GM06990 (cell line): ENCODE measurements at regions not wholly inside any gene's neighbourhood (a gene's known extent, or its start where the extent isn't known, plus 50 kb on each side); places are given as distances from the start of the nearest gene placed in this dataset.
A peak's percentile ranks its signal among the peaks of the same experiment; 100 is the strongest.

Experiments used
- DNase-seq: peaks from one replicate; pipeline ENCODE4 v3.0.0-alpha.2; 2011; ENCODE audit not compliant: insufficient read length; ENCODE audit errors: extremely low read depth
- H3K27me3 ChIP-seq: replicated peaks from 2 replicates; pipeline ENCODE4 v1.6.0; 2011; ENCODE audit warnings: low read length; ENCODE audit not compliant: control insufficient read depth, insufficient read depth
- H3K36me3 ChIP-seq: 2 replicates; pipeline ENCODE4 v1.5.1; 2011; ENCODE audit warnings: low read length; ENCODE audit not compliant: control insufficient read depth, insufficient read depth
- H3K4me3 ChIP-seq: replicated peaks from 2 replicates; pipeline ENCODE4 v1.5.1; 2011; ENCODE audit warnings: low read depth, mild to moderate bottlenecking, control low read depth, low read length
- CTCF ChIP-seq: IDR thresholded peaks from 2 replicates; pipeline ENCODE4 v1.5.1; 2011; ENCODE audit warnings: low read length, control low read depth, mild to moderate bottlenecking, inconsistent platforms; ENCODE audit not compliant: insufficient read depth, poor library complexity, severe bottlenecking

DNA sequence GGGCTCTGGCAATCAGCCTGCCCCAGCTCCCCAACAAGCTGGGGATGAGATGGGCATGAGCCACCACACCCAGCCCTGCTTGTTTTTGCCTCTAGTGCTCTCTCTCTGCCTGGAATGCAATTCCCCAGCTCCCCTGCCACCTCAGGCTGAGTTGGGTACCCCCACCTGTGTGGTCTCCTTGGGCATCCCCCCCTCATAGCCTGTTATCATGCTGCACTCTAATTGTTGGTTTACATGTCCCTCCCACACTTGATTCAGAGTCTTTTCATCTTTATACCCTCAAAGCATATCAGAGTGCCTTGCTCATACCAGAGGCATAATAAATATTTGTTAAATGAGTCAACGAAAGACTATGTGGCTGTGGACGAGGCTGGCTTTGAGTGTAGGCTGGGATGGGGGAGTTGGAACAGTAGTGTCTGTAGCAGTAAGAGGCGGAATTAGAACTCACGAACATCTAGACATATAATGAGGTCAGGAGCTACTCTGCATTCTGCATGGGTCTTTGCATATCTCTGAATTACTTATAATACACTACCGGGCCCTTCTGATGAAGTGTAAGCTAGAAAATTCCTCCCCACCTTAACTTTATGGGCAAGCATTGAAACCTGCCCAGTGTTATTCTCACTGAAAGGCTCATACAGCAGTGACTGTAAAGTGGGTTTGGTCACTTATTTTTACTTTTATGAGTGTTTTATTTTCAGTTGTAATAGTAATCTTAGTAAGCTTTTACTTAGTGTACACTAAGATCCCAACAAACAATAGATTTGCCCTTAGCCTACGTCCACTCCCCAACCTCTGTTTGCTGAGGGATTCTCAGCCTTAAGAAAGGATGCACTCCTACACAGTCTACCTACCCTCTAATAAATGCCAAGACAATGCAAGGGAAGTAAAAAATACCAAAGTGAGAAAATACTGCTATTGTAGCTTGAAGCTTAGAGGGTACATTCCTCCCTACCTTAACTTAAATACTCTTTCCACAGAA, 58.7 kb downstream of the EDN1 start:
- no peaks in the 10 kb centered on the region for H3K36me3 ChIP-seq
- no peak overlapping the region for H3K4me3 ChIP-seq
- no peak for TF ChIP-seq CTCF
- no peaks in the 10 kb centered on the region for H3K27me3 ChIP-seq
- no peak for DNase-seq

DNA sequence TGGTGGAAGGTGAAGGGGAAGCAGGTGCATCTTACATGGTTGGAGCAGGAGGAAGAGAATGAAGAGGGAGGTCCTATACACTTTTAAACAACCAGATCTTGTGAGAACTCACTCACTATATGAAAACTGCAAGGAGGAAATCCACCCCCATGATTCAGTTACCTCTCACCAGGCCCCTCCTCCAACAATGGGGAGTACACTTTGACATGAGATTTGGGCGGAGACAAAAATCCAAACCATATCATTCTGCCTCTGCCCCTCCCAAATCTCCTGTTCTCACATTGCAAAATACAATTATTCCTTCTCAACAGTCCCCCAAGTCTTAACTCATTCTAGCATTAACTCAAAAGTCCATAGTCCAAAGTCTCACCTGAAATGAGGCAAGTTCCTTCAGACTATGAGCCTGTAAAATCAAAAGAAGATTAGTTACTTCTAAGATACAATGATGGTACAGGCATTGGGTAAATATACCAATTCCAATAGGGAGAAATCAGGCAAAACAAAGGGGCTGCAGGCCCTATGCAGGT, 60.5 kb downstream of the EDN1 start:
- DNase-seq, result no peak
- Histone ChIP-seq H3K27me3 (no peaks in the 10 kb centered on the region), H3K36me3 (no peaks in the 10 kb centered on the region), H3K4me3 (no peak overlapping the region)
- TF ChIP-seq CTCF, result no peak

DNA sequence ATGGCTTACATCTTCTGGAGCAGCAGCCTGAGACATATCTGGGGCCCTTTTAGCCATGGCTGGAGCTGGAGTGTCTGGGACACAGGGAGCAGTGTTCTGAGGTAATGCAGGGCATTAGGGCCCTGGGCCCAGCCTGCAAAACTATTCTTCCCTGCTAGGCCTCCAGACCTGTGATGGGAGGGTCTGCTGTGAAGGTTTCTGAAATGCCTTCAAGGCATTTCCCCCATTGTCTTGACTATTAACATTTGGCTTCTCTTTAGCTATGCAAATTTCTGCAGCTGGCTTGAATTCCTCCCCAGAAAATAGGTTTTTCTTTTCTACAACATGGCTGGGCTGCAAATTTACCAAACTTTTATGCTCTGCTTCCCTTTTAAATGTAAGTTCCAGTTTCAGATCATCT, 61.5 kb downstream of the EDN1 start:
- Histone ChIP-seq H3K36me3 (no peaks in the 10 kb centered on the region), H3K27me3 (no peaks in the 10 kb centered on the region), H3K4me3 (no peak overlapping the region)
- TF ChIP-seq CTCF, result no peak
- DNase-seq, result no peak

DNA sequence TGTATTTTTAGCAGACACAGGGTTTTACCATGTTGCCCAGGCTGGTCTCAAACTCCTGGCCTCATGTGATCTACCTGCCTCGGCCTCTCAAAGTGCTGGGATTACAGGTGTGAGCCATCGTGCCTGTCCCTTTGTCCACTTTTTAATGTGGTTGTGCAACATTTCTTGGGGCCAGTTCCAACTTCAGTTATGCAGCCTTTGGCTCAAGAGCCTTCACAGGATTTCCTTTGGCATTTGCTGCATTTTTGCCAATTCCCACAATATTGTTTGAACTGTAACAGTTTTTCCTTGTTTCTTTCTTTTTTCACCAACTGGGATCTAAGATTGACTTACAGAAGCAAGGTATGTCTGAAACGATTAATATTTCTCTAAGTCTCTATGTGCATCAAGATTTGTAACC, 63.6 kb downstream of the EDN1 start:
- no peak for DNase-seq
- H3K27me3 ChIP-seq, result no peaks in the 10 kb centered on the region
- no peaks in the 10 kb centered on the region for H3K36me3 ChIP-seq
- TF ChIP-seq CTCF, result no peak
- H3K4me3 ChIP-seq, result no peak overlapping the region

DNA sequence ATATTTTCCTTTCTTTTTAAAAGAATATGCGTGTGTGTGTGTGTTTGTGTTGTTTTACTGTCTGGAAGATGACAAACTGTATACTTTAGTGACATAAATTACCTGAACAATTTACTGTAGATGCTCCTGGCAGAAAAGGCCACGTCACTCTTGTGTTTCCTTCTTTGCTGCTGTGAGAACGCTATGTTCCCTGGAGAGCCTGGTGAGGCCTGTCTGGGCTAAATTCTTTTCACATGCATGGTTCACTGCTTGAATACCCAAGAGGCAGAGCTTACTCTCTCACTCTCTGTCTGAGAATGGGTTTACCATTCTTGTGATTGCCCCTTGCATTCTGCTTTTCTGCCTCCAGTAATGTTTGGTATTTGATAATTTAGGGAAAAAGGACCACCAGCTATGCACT, 64.3 kb downstream of the EDN1 start:
- no peak for TF ChIP-seq CTCF
- Histone ChIP-seq H3K27me3 (no peaks in the 10 kb centered on the region), H3K36me3 (no peaks in the 10 kb centered on the region), H3K4me3 (no peak overlapping the region)
- DNase-seq, result peak; percentile 40

DNA sequence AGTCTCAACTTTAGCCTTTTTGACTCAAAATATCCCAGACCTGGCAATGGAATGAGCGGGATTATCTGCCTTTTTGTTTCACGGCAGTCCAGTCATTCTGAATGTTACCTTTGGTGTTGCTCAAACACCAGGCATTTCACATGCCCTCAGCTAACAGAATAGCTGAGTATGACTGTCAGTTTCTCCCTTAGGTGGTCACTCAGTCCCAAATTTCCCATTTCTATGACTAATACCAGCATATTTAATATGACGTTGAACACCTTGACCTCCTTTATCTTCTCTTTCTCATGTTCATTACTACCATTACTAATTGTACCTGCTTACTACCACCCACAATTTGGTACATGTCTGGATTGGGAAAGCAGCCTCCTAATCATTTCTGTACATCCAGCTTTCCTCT, 65.2 kb downstream of the EDN1 start:
- no peak for DNase-seq
- Histone ChIP-seq H3K4me3 (no peak overlapping the region), H3K27me3 (no peaks in the 10 kb centered on the region), H3K36me3 (no peaks in the 10 kb centered on the region)
- TF ChIP-seq CTCF, result no peak
